ACC112 (cell line): ENCODE measurements at regions not wholly inside any gene's neighbourhood (a gene's known extent, or its start where the extent isn't known, plus 50 kb on each side); places are given as distances from the start of the nearest gene placed in this dataset.

Source experiments
- H2AFZ ChIP-seq: fragments of 200-600 bp; sonication (generic); one replicate; pipeline ENCODE4 v1.6.0; 2017; ENCODE audit warnings: antibody characterized with exemption, low read length; ENCODE audit not compliant: unreplicated experiment
- H3K27ac ChIP-seq: fragments of 200-600 bp; sonication (generic); 2 replicates; pipeline ENCODE4 v1.5.1; 2014; ENCODE audit warnings: low read depth, mild to moderate bottlenecking, antibody characterized with exemption, low read length, moderate library complexity
- H3K27me3 ChIP-seq: fragments of 200-600 bp; sonication (generic); 2 replicates; pipeline ENCODE4 v1.6.1; 2014; ENCODE audit warnings: mild to moderate bottlenecking, antibody characterized with exemption, low read length, moderate library complexity, mixed read lengths; ENCODE audit not compliant: insufficient read depth
- H3K36me3 ChIP-seq: fragments of 200-600 bp; sonication (generic); 2 replicates; pipeline ENCODE4 v1.6.1; 2016; ENCODE audit warnings: mild to moderate bottlenecking, antibody characterized with exemption, low read length, moderate library complexity, mixed read lengths; ENCODE audit not compliant: insufficient read depth
- H3K4me1 ChIP-seq: fragments of 200-600 bp; sonication (generic); one replicate; pipeline ENCODE4 v1.6.1; 2016; ENCODE audit warnings: low read length, mixed read lengths; ENCODE audit not compliant: insufficient read depth, unreplicated experiment, control insufficient read depth
- H3K4me3 ChIP-seq: fragments of 200-600 bp; sonication (generic); 2 replicates; pipeline ENCODE4 v1.5.1; 2014; ENCODE audit warnings: mild to moderate bottlenecking, low read depth, low read length
- H3K79me2 ChIP-seq: fragments of 200-600 bp; sonication (generic); one replicate; pipeline ENCODE4 v1.6.0; 2016; ENCODE audit warnings: low read length; ENCODE audit not compliant: control insufficient read depth, unreplicated experiment, insufficient read depth

GRCh38 chr4:53816561-53816960, 225.3 kb upstream of the LNX1 start:
- Histone ChIP-seq H3K36me3 (no peaks in the 10 kb centered on the region), H3K4me1 (no peaks in the 10 kb centered on the region), H3K4me3 (no peak overlapping the region), H3K27ac (no peak overlapping the region), H3K79me2 (no peaks in the 10 kb centered on the region), H2AFZ (no peak overlapping the region), H3K27me3 (no peaks in the 10 kb centered on the region)

- Histone ChIP-seq H3K27me3 (no peaks in the 10 kb centered on the region), H3K27ac (no peak overlapping the region), H3K79me2 (no peaks in the 10 kb centered on the region), H3K36me3 (no peaks in the 10 kb centered on the region), H3K4me3 (no peak overlapping the region), H3K4me1 (no peaks in the 10 kb centered on the region), H2AFZ (no peak overlapping the region)
Measured at GRCh38 chr4:53815281-53815680, 224.0 kb upstream of the LNX1 start.

- H3K27me3 ChIP-seq = no peaks in the 10 kb centered on the region
- H2AFZ ChIP-seq = no peak overlapping the region
- H3K4me3 ChIP-seq = no peak overlapping the region
- H3K36me3 ChIP-seq = no peaks in the 10 kb centered on the region
- no peaks in the 10 kb centered on the region for H3K4me1 ChIP-seq
- H3K79me2 ChIP-seq = no peaks in the 10 kb centered on the region
- H3K27ac ChIP-seq = no peak overlapping the region
Measured at GRCh38 chr4:53813998-53814397, 222.7 kb upstream of the LNX1 start.

- no peaks in the 10 kb centered on the region for H3K79me2 ChIP-seq
- no peaks in the 10 kb centered on the region for H3K36me3 ChIP-seq
- no peaks in the 10 kb centered on the region for H3K4me1 ChIP-seq
- H3K4me3 ChIP-seq = no peak overlapping the region
- no peak overlapping the region for H2AFZ ChIP-seq
- H3K27ac ChIP-seq = no peak overlapping the region
- no peaks in the 10 kb centered on the region for H3K27me3 ChIP-seq
Measured at GRCh38 chr4:53810643-53811042, 219.4 kb upstream of the LNX1 start.

GRCh38 chr4:53809816-53810215, 218.5 kb upstream of the LNX1 start:
- Histone ChIP-seq H3K27me3 (no peaks in the 10 kb centered on the region), H2AFZ (no peak overlapping the region), H3K79me2 (no peaks in the 10 kb centered on the region), H3K36me3 (no peaks in the 10 kb centered on the region), H3K27ac (no peak overlapping the region), H3K4me3 (no peak overlapping the region), H3K4me1 (no peaks in the 10 kb centered on the region)

GRCh38 chr4:53805291-53805690, 214.0 kb upstream of the LNX1 start:
- Histone ChIP-seq H3K4me1 (no peaks in the 10 kb centered on the region), H3K27me3 (no peaks in the 10 kb centered on the region), H3K36me3 (no peaks in the 10 kb centered on the region), H3K27ac (no peak overlapping the region), H3K4me3 (no peak overlapping the region), H2AFZ (no peak overlapping the region), H3K79me2 (no peaks in the 10 kb centered on the region)

- Histone ChIP-seq H3K27ac (no peak overlapping the region), H3K27me3 (no peaks in the 10 kb centered on the region), H2AFZ (no peak overlapping the region), H3K4me1 (no peaks in the 10 kb centered on the region), H3K36me3 (no peaks in the 10 kb centered on the region), H3K4me3 (no peak overlapping the region), H3K79me2 (no peaks in the 10 kb centered on the region)
Measured at GRCh38 chr4:53804719-53805118, 213.4 kb upstream of the LNX1 start.

GRCh38 chr4:53802500-53802899, 211.2 kb upstream of the LNX1 start:
- Histone ChIP-seq H3K27me3 (no peaks in the 10 kb centered on the region), H2AFZ (no peak overlapping the region), H3K4me3 (no peak overlapping the region), H3K4me1 (no peaks in the 10 kb centered on the region), H3K79me2 (no peaks in the 10 kb centered on the region), H3K36me3 (no peaks in the 10 kb centered on the region), H3K27ac (no peak overlapping the region)

- Histone ChIP-seq H3K27me3 (no peaks in the 10 kb centered on the region), H3K27ac (no peak overlapping the region), H3K36me3 (no peaks in the 10 kb centered on the region), H3K79me2 (no peaks in the 10 kb centered on the region), H3K4me1 (no peaks in the 10 kb centered on the region), H3K4me3 (no peak overlapping the region), H2AFZ (no peak overlapping the region)
Measured at GRCh38 chr4:53801373-53801772, 210.1 kb upstream of the LNX1 start.

GRCh38 chr4:53800741-53801140, 209.5 kb upstream of the LNX1 start:
- Histone ChIP-seq H3K79me2 (no peaks in the 10 kb centered on the region), H3K27me3 (no peaks in the 10 kb centered on the region), H3K36me3 (no peaks in the 10 kb centered on the region), H2AFZ (no peak overlapping the region), H3K27ac (no peak overlapping the region), H3K4me3 (no peak overlapping the region), H3K4me1 (no peaks in the 10 kb centered on the region)

- Histone ChIP-seq H3K36me3 (no peaks in the 10 kb centered on the region), H2AFZ (no peak overlapping the region)
Measured at GRCh38 chr4:53793096-53793495, 201.8 kb upstream of the LNX1 start.

GRCh38 chr4:53790286-53790685, 199.0 kb upstream of the LNX1 start:
- Histone ChIP-seq H3K27ac (no peak overlapping the region), H3K27me3 (no peaks in the 10 kb centered on the region), H3K4me1 (peaks cover 6% of the 10 kb centered on the region), H3K36me3 (no peaks in the 10 kb centered on the region), H3K4me3 (no peak overlapping the region), H3K79me2 (no peaks in the 10 kb centered on the region), H2AFZ (no peak overlapping the region)

More at GRCh38 chr4:53793096-53793495, 201.8 kb upstream of the LNX1 start:
- Histone ChIP-seq H3K27ac (no peak overlapping the region), H3K4me1 (no peaks in the 10 kb centered on the region), H3K4me3 (no peak overlapping the region), H3K27me3 (no peaks in the 10 kb centered on the region), H3K79me2 (no peaks in the 10 kb centered on the region)
